Stimulated activated CD4-positive, alpha-beta T cell treated with anti-CD3 and anti-CD28 coated beads, Interleukin-4, amount 100 ng/mL, for 24 hours (primary cell): ENCODE measurements at regions not wholly inside any gene's neighbourhood (a gene's known extent, or its start where the extent isn't known, plus 50 kb on each side); places are given as distances from the start of the nearest gene placed in this dataset.
"Not testable (repeated sequence)": the region's sequence is repeated elsewhere in the genome, so short reads cannot be mapped to it uniquely, and the experiment has no call there.

Experiments
- DNase-seq: peaks from one replicate; pipeline ENCODE4 v3.0.0-alpha.2; 2020

DNA sequence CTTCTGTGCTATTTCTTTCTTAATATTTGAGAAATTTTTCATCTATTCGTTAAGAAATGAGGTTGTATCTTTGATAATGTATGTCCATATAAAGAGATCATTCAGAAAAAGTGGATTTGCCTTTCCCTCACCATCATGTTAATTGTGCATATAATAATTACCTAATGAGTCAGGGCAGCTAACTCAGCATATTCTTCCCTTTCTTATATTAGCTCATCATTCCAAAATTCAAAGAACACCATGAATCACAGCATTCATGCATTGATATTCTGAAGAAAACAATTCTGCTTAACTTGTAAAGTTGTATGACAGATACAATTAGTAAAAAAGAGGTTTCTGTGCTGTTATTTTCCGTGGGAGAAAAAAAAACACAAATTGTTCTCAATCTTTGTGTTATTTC lies 630.6 kb downstream of the TLE1 start:
- DNase-seq = no peak

DNA sequence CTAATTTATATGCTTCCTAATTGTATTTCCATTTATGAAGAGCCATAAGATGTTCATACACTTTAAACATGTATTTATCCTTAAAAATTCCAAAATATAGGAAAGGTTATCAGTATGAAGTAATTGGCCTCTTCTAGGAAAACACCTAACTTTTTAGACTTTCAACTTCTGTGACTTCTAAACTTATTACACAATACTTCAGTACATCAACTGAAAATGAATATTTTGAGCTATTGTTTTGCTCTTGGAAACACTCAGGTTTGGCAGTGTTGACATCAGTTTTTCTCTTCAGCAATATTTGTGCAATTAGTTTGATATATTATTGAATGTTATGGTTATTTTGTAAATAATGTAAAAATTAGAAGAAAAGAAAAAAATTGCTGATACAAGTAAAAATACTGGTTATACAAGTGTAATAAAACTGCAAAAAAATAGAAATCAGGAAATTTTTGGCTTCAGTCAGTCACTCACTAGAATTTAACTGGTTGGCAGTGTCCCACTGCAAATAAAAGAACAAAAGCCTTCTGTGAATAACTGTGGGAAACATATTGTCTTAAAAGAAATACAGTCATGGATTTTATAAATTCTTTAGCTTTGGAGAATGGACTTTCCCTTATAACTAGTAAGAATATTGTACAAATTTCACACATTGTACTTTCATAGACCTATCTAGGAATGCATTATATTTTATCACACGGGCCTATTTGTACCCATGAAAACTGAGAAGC lies 635.9 kb downstream of the TLE1 start:
- DNase-seq = no peak

- DNase-seq = no peak
Measured at GRCh38 chr9:81052846-81053245, 636.5 kb downstream of the TLE1 start.

GRCh38 chr9:81047280-81047679 lies 642.1 kb downstream of the TLE1 start:
- no peak for DNase-seq

DNA sequence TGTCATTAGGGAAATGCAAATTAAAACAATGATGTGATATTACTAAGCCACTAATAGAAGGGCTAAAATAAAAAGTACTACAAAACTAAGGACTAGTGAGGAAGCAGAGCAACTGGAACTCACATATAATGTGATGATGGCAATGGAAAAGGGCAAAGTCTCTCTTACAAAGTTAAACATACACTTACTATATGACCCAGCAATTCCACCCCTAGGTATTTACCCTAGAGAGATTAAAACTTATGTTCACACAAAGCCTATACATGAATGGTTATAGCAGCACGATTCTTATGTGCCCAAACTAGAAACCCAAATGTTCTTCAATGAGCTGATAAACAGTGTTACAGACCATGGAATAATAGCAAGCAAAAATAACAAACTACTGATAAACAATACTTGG lies 643.7 kb downstream of the TLE1 start:
- no peak for DNase-seq

GRCh38 chr9:81037889-81038288 lies 651.5 kb downstream of the TLE1 start:
- no peak for DNase-seq

DNA sequence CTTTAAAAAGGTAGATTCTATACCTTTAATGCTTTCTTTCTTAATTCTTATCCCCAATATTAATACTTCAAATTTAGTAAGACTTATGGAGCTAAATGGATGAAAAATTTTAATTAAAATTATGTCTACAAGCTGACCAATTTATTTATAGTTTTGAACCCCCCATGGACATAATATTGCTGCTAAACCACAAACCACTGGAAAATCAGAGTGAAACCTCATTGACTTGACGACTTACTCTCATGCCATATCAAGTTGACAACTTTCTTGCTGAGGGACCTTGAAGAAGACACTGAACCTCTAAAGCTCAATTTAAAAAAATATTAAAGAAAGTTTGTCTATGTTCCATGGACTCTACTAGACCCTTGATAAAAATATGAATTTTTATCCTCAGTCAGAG lies 653.7 kb downstream of the TLE1 start:
- DNase-seq = no peak

DNA sequence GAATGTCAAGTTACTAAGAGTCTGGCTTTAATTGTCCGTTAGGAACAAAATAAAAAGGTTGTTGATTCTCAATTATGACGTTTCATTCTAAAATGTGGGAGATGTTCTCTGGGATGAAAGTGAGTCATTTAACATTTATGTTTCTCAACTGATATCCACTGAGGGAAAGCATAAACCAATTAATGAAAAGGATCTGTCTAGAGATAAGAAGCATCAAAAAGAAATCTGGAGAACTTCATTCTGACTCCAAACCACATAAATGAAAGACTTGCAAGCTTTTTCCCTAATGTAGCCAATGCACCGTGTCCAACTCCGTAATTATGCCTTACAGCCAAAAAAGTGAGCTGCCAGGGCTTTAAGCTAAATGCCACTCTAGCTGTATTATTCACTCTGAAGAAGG lies 654.2 kb downstream of the TLE1 start:
- no peak for DNase-seq

DNA sequence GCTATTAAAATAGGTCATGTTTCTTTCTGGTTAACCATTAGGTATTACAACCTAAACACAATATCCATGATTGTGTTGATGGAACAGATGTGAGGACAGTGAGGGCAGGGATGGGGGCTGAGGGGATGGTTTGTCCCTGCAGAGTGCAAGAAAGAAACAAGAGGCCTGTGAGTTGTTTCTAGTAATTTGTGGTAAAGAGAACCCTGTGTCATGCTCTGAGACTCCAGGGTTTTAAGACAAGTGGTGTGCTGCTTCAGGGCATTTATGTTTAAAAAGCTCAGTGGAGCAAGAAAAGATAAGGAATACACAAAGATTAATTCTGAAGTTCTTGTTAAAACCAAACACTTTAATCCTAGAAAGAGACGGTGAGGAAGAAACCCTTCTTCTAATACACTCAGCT lies 656.5 kb downstream of the TLE1 start:
- no peak for DNase-seq

DNA sequence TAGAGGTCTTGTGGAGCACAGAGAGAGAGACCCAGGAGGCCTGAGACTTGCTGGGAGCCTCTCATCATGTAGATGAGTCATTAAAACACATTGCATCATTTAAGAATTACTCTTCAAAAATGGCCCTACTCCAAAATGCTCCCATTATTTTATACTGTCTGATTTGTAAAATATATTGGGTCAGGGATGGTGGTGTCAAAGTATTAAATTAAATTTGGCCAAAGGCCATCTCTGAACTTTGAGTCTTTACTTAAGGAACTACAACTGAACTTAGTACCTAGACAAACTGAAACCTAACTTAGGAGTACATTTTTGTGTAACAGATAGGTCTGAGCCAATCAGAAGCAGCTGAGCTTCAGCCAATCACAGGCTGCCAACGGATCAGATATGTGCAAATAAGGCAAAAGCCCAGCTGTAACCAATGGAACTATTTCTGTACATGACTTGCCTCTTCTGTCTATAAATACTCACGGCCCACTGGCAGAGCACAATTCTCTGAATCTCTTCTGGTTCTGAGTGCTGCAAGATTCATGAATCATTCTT lies 657.2 kb downstream of the TLE1 start:
- no peak for DNase-seq

DNA sequence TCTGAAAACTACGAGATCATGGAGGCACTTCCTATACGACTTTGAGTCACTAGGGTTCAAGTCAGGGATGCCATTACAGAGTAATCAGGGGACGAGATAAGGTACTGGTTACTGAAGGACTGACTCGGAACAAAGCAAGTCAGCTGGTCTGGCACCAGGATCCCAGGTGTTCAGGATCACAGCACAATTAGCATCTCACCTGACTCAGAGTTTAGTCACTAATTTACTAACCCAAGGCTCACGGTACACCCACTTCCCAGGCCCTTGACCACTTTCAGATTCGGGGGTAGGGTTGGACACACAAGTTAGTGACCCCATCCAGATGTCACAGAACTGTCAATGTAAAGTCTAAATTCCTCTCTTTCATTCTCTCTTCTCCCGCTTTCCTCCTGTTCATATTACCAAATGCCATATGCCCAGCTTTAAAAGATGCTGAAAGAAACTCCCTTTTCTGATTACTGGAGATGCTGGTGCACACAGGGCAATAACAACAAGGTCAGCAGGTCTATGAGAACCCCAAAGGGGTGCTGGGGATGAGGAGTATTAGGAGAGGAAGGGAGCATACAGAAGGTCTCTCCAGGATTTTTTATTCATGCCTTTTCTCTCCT lies 657.8 kb downstream of the TLE1 start:
- DNase-seq = no peak

DNA sequence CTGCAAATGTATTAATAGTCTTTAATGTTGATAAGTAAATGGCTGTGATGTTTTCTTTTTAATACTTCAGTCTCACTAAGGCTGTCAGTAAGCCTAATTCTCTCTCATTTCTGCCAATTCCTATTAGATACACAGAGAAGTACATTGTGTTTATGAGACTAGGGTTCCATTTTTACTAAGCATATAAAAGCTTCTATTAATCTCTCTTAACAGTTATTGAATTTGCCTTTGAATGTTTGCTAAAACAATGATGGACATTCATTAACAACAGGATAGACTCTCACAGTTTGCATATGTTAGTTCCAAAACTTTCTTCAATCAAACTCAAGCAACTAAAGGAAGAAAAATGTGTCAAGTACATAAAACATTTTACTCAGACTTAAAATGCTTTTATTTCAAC lies 659.3 kb downstream of the TLE1 start:
- DNase-seq = no peak

DNA sequence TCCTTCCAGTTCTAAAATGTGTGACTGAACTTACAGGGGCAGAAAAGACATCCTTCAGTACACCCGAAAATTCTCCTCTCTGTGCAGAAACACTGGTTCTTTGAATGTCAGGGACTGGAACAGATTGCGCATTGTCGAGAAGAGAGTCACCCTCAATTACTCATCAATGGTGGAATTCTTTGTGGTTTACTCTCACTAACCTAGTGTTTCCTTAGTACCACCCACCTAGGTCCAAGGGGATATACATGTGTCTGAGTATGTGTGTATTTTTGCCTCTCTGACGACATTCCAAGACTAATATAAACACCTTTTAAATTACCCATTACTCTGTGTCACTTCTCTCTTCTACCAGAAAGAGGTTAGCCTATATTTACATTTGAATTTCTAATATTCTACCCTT lies 660.8 kb downstream of the TLE1 start:
- no peak for DNase-seq

GRCh38 chr9:81022177-81022576 lies 667.2 kb downstream of the TLE1 start:
- no peak for DNase-seq

- DNase-seq = not testable (repeated sequence)
Measured at GRCh38 chr9:81014945-81015344, 674.4 kb downstream of the TLE1 start.

GRCh38 chr9:81013191-81013590 lies 676.2 kb downstream of the TLE1 start:
- DNase-seq = not testable (repeated sequence)

- DNase-seq = no peak
Measured at GRCh38 chr9:81002906-81003305, 686.4 kb downstream of the TLE1 start.

GRCh38 chr9:81002242-81002641 lies 687.1 kb downstream of the TLE1 start:
- DNase-seq = no peak

DNA sequence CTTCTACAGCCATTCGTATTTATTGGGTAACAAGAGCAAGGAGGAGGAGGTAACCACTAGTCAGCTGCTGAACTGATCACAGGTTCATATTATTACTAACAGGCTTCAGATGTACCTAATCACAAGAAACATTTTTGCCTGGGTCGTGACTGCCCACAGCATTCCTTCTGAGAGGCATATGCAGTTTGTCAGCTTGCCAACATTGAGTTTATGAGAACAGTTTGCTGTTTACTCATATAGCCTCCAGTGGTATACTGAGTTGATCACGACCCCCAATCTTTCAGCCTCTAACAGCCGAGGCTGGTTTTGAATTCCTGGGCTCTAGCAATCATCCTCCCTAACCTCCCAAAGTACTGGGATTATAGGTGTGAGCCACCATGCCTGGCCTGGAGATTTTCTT lies 693.6 kb downstream of the TLE1 start:
- DNase-seq = no peak

- no peak for DNase-seq
Measured at GRCh38 chr9:80994892-80995291, 694.5 kb downstream of the TLE1 start.

- DNase-seq = not testable (repeated sequence)
Measured at GRCh38 chr9:80985595-80985994, 703.8 kb downstream of the TLE1 start.

GRCh38 chr9:80976403-80976802 lies 712.9 kb downstream of the TLE1 start:
- DNase-seq = no peak

DNA sequence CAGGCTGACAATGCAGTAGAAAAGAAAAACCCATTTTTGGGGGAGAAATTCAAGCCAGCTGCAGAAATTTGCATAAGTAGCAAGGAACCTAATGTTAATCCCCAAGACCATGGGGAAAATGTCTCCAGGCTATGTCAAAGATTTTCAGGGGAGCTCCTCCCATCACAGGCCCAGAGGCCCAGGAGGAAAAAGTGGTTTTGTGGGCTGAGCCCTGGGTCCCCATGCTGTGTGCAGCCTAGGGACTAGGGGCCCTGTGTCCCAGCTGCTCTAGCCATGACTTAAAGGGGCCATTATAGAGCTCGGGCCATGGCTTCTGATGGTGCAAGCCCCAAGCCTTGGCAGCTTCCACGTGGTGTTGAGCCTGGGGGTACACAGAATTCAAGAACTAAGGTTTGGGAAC lies 719.0 kb downstream of the TLE1 start:
- DNase-seq = not testable (repeated sequence)

DNA sequence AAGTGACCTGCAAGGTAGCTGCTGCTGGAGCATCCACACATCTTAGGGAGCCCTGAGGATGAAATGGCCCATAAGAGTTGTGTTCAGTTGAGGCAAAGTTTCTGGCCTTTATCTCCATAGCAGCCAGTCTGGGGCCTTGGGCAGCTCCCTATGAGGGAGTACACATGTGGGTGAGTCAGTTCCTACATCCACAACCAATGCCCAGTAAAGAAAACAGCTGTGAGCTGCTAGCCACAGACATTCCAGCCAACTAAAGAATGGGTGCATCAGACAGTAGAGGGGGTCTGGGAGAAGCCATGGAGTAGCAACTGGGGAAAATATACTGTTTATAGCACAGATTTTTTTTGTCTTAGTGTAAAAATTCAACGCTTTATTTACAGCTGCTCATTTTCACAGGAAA lies 720.7 kb downstream of the TLE1 start:
- no peak for DNase-seq

DNA sequence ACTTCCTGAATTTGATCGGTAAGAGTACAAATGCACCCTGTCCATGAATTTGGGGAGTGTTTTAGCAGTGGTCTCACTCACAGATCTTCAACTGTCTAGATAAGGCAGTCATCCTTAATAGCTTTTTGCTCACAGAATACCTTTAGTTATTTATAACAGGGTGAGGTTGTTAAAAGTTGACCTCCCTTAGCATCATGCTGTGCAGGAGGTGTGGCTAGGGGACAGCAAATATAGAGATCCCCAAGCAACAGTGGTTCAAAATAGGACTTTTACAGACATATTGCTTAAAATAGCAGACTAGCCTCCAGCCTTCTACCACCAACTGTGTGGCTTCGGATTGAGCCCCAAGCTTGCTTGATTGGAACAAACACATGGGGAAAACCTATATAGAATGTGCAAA lies 724.4 kb downstream of the TLE1 start:
- no peak for DNase-seq
